ENCODE measurements at regions not wholly inside any gene's neighbourhood (a gene's known extent, or its start where the extent isn't known, plus 50 kb on each side); places are given as distances from the start of the nearest gene placed in this dataset.

DNA sequence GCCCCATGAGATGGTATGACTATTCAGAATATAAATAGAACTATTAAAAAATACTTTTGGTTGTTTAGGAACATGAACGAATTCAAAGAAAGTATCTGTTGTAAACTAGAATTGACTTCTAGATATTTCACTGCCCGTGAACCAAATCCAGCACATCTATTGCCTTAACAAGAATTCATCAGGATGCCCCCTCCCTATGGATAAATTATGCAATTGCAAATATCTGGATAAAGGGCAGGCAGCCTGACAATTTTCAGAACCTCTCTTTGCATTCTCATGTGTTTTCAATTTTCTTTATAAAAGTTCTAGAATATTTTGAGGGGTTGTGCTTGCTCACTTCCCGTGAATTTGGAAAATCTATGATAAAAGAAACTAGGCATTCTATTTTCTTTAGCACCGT is 822.1 kb upstream of the SORCS1 start:
- TF ChIP-seq, protein P1, sequence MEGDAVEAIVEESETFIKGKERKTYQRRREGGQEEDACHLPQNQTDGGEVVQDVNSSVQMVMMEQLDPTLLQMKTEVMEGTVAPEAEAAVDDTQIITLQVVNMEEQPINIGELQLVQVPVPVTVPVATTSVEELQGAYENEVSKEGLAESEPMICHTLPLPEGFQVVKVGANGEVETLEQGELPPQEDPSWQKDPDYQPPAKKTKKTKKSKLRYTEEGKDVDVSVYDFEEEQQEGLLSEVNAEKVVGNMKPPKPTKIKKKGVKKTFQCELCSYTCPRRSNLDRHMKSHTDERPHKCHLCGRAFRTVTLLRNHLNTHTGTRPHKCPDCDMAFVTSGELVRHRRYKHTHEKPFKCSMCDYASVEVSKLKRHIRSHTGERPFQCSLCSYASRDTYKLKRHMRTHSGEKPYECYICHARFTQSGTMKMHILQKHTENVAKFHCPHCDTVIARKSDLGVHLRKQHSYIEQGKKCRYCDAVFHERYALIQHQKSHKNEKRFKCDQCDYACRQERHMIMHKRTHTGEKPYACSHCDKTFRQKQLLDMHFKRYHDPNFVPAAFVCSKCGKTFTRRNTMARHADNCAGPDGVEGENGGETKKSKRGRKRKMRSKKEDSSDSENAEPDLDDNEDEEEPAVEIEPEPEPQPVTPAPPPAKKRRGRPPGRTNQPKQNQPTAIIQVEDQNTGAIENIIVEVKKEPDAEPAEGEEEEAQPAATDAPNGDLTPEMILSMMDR (IDR thresholded peaks at IDR 0.05): no peak
- TF ChIP-seq POLR2A (IDR thresholded peaks at IDR 0.05): no peak

Data from heart left ventricle (tissue), 13 donors.